ENCODE measurements at regions not wholly inside any gene's neighbourhood (a gene's known extent, or its start where the extent isn't known, plus 50 kb on each side); places are given as distances from the start of the nearest gene placed in this dataset.

DNA sequence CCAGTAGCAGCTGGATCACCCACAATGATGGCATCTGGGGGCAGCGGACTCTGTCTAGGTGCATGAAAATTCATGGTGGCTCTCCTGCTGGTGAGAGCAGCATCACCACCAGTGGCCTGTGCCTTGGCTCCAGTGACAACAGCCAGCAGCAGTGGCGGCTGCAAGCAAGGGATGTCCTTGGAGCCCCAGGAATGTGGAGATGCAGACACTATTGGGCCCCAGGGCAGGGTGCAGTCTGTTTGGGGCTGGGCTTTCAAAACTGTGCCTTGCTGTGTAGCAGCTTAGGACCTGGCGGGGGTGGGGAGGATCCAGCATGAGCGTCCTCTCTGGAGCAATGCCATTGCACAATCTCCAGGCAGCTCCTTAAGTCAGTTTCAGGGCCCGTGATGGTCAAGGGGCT is 199.7 kb downstream of the CHD9NB start (continued):
- TF ChIP-seq, protein P1, sequence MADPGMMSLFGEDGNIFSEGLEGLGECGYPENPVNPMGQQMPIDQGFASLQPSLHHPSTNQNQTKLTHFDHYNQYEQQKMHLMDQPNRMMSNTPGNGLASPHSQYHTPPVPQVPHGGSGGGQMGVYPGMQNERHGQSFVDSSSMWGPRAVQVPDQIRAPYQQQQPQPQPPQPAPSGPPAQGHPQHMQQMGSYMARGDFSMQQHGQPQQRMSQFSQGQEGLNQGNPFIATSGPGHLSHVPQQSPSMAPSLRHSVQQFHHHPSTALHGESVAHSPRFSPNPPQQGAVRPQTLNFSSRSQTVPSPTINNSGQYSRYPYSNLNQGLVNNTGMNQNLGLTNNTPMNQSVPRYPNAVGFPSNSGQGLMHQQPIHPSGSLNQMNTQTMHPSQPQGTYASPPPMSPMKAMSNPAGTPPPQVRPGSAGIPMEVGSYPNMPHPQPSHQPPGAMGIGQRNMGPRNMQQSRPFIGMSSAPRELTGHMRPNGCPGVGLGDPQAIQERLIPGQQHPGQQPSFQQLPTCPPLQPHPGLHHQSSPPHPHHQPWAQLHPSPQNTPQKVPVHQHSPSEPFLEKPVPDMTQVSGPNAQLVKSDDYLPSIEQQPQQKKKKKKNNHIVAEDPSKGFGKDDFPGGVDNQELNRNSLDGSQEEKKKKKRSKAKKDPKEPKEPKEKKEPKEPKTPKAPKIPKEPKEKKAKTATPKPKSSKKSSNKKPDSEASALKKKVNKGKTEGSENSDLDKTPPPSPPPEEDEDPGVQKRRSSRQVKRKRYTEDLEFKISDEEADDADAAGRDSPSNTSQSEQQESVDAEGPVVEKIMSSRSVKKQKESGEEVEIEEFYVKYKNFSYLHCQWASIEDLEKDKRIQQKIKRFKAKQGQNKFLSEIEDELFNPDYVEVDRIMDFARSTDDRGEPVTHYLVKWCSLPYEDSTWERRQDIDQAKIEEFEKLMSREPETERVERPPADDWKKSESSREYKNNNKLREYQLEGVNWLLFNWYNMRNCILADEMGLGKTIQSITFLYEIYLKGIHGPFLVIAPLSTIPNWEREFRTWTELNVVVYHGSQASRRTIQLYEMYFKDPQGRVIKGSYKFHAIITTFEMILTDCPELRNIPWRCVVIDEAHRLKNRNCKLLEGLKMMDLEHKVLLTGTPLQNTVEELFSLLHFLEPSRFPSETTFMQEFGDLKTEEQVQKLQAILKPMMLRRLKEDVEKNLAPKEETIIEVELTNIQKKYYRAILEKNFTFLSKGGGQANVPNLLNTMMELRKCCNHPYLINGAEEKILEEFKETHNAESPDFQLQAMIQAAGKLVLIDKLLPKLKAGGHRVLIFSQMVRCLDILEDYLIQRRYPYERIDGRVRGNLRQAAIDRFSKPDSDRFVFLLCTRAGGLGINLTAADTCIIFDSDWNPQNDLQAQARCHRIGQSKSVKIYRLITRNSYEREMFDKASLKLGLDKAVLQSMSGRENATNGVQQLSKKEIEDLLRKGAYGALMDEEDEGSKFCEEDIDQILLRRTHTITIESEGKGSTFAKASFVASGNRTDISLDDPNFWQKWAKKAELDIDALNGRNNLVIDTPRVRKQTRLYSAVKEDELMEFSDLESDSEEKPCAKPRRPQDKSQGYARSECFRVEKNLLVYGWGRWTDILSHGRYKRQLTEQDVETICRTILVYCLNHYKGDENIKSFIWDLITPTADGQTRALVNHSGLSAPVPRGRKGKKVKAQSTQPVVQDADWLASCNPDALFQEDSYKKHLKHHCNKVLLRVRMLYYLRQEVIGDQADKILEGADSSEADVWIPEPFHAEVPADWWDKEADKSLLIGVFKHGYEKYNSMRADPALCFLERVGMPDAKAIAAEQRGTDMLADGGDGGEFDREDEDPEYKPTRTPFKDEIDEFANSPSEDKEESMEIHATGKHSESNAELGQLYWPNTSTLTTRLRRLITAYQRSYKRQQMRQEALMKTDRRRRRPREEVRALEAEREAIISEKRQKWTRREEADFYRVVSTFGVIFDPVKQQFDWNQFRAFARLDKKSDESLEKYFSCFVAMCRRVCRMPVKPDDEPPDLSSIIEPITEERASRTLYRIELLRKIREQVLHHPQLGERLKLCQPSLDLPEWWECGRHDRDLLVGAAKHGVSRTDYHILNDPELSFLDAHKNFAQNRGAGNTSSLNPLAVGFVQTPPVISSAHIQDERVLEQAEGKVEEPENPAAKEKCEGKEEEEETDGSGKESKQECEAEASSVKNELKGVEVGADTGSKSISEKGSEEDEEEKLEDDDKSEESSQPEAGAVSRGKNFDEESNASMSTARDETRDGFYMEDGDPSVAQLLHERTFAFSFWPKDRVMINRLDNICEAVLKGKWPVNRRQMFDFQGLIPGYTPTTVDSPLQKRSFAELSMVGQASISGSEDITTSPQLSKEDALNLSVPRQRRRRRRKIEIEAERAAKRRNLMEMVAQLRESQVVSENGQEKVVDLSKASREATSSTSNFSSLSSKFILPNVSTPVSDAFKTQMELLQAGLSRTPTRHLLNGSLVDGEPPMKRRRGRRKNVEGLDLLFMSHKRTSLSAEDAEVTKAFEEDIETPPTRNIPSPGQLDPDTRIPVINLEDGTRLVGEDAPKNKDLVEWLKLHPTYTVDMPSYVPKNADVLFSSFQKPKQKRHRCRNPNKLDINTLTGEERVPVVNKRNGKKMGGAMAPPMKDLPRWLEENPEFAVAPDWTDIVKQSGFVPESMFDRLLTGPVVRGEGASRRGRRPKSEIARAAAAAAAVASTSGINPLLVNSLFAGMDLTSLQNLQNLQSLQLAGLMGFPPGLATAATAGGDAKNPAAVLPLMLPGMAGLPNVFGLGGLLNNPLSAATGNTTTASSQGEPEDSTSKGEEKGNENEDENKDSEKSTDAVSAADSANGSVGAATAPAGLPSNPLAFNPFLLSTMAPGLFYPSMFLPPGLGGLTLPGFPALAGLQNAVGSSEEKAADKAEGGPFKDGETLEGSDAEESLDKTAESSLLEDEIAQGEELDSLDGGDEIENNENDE (IDR thresholded peaks at IDR 0.05; ENCODE audit: insufficient replicate concordance, low read length) = no peak
- TF ChIP-seq SIX5 (IDR thresholded peaks at IDR 0.05; ENCODE audit: low read depth, low read length) = no peak
- no peak for TF ChIP-seq ASH2L (IDR thresholded peaks at IDR 0.05; ENCODE audit: low read length)
- no peak for TF ChIP-seq YY1 (IDR thresholded peaks at IDR 0.05; ENCODE audit: low read depth, low read length)
- no peak for TF ChIP-seq FOSL1 (IDR thresholded peaks at IDR 0.05; ENCODE audit: insufficient read depth, low read depth, low read length)
- no peak for TF ChIP-seq TAF1 (IDR thresholded peaks at IDR 0.05; ENCODE audit: low read depth, low read length)
- TF ChIP-seq SP2 (IDR thresholded peaks at IDR 0.05; ENCODE audit: low read length) = no peak
- no peak for TF ChIP-seq SRF (IDR thresholded peaks at IDR 0.05; ENCODE audit: low read depth, low read length)
- no peak for TF ChIP-seq SUZ12 (IDR thresholded peaks at IDR 0.05; ENCODE audit: low read length)
- TF ChIP-seq, protein P2, sequence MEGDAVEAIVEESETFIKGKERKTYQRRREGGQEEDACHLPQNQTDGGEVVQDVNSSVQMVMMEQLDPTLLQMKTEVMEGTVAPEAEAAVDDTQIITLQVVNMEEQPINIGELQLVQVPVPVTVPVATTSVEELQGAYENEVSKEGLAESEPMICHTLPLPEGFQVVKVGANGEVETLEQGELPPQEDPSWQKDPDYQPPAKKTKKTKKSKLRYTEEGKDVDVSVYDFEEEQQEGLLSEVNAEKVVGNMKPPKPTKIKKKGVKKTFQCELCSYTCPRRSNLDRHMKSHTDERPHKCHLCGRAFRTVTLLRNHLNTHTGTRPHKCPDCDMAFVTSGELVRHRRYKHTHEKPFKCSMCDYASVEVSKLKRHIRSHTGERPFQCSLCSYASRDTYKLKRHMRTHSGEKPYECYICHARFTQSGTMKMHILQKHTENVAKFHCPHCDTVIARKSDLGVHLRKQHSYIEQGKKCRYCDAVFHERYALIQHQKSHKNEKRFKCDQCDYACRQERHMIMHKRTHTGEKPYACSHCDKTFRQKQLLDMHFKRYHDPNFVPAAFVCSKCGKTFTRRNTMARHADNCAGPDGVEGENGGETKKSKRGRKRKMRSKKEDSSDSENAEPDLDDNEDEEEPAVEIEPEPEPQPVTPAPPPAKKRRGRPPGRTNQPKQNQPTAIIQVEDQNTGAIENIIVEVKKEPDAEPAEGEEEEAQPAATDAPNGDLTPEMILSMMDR (IDR thresholded peaks at IDR 0.05; ENCODE audit: control extremely low read depth in 1 of 3, insufficient read depth in 1 of 3, low read depth in 1 of 3, low read length in 3 of 3) = no peak
